SW 1271 (cell line): ENCODE measurements at regions not wholly inside any gene's neighbourhood (a gene's known extent, or its start where the extent isn't known, plus 50 kb on each side); places are given as distances from the start of the nearest gene placed in this dataset.
"Not testable (repeated sequence)": the region's sequence is repeated elsewhere in the genome, so short reads cannot be mapped to it uniquely, and the experiment has no call there.

ENCODE experiments used
- DNase-seq, 2 experiments: peaks; one replicate each; lab custom pipeline; 2025; lab: John Stamatoyannopoulos, UW

GRCh38 chr7:68998136-68998535 is 600.1 kb upstream of the AUTS2 start:
- DNase-seq = no peak

GRCh38 chr7:69002416-69002815 is 595.9 kb upstream of the AUTS2 start:
- DNase-seq = no peak

GRCh38 chr7:69012149-69012548 is 586.1 kb upstream of the AUTS2 start:
- DNase-seq = no peak

GRCh38 chr7:69017208-69017607 is 581.1 kb upstream of the AUTS2 start:
- no peak for DNase-seq

GRCh38 chr7:69018200-69018599 is 580.1 kb upstream of the AUTS2 start:
- DNase-seq = no peak

GRCh38 chr7:69019437-69019836 is 578.8 kb upstream of the AUTS2 start:
- DNase-seq = no peak

GRCh38 chr7:69020536-69020935 is 577.7 kb upstream of the AUTS2 start:
- DNase-seq = no peak

GRCh38 chr7:69025249-69025648 is 573.0 kb upstream of the AUTS2 start:
- DNase-seq = no peak

- DNase-seq = no peak
Observed at GRCh38 chr7:69032848-69033247, 565.4 kb upstream of the AUTS2 start.

GRCh38 chr7:69035826-69036225 is 562.4 kb upstream of the AUTS2 start:
- no peak for DNase-seq

GRCh38 chr7:69036301-69036700 is 562.0 kb upstream of the AUTS2 start:
- no peak for DNase-seq

- no peak for DNase-seq
Observed at GRCh38 chr7:69038915-69039314, 559.4 kb upstream of the AUTS2 start.

- no peak for DNase-seq
Observed at GRCh38 chr7:69042138-69042537, 556.1 kb upstream of the AUTS2 start.

GRCh38 chr7:69047151-69047754 is 551.0 kb upstream of the AUTS2 start:
- no peak for DNase-seq

GRCh38 chr7:69049326-69049725 is 548.9 kb upstream of the AUTS2 start:
- no peak for DNase-seq

GRCh38 chr7:69052447-69052846 is 545.8 kb upstream of the AUTS2 start:
- no peak for DNase-seq

- DNase-seq = no peak
Observed at GRCh38 chr7:69060516-69060915, 537.8 kb upstream of the AUTS2 start.

- no peak for DNase-seq
Observed at GRCh38 chr7:69062020-69062765, 536.1 kb upstream of the AUTS2 start.

- DNase-seq = no peak
Observed at GRCh38 chr7:69067397-69067796, 530.9 kb upstream of the AUTS2 start.

GRCh38 chr7:69070476-69070875 is 527.8 kb upstream of the AUTS2 start:
- no peak for DNase-seq

GRCh38 chr7:69076566-69076965 is 521.7 kb upstream of the AUTS2 start:
- DNase-seq = no peak

- no peak for DNase-seq
Observed at GRCh38 chr7:69078997-69079769, 519.1 kb upstream of the AUTS2 start.

GRCh38 chr7:69087281-69087680 is 511.0 kb upstream of the AUTS2 start:
- not testable (repeated sequence) for DNase-seq
